ENCODE measurements at regions not wholly inside any gene's neighbourhood (a gene's known extent, or its start where the extent isn't known, plus 50 kb on each side); places are given as distances from the start of the nearest gene placed in this dataset.
"Not testable (repeated sequence)": the region's sequence is repeated elsewhere in the genome, so short reads cannot be mapped to it uniquely, and the experiment has no call there.

DNA sequence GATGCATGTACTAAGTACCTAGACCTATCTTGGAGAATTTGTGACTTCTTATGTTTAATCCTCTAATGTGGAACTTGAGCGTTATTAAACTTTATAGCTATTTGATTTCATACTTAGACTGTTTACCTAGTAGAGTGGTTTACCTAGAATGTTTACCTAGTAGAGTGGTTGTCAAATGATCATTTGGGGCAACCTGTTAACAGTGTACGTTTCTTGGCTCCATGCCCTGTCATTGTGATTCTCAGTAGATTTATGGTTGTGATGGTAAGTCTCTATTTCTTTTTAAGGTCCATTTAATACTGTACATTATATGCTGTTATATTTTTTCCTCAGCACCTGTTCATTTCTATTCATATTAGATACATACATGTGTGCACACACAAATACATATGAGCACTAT lies 233.0 kb upstream of the MAD2L1 start:
- no peak for DNase-seq (ENCODE audit: low read depth)

- no peak for DNase-seq (ENCODE audit: low read depth)
These were observed 226.7 kb upstream of the MAD2L1 start for GRCh38 chr4:120293341-120293740.

DNA sequence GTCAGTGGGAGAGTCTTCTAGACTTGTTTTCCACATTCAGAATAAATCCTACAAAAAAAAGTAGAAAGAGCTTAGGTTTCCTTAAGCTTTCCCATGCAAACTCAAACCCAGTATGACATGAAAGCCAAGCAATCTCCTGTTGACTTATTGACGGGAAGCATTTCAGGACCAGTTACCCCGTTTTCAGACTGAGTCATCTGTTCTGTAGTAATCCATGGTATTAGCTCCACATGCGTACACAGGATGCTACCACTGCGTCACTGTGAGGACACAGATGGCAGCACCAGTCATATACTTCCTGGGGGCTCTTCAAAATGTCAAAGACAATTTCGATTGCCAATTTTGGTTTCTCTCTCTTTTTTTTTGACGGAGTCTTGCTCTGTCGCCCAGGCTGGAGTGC lies 224.9 kb upstream of the MAD2L1 start:
- peak; percentile 70 for DNase-seq (ENCODE audit: low read depth)

- no peak for DNase-seq (ENCODE audit: low read depth)
These were observed 223.9 kb upstream of the MAD2L1 start for GRCh38 chr4:120290553-120290952.

DNA sequence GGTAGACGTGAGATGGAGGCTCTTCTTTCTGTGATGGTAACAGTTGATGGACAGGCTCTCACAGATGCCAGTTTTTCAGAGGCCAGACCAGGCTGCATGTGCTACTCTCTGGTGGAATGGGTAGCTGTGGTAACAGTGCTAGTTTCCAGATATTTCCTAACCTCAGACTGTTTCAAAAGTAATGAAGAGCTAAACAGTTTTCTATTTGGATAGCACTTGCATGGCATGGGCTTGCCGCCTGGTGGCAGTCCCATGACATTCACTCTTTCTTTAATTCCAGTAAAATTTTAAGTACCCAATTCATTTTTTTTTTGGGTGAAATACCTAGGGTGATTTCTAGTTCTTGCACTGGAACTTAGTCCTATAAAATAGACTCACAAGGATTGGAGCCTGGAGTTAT lies 220.2 kb upstream of the MAD2L1 start:
- DNase-seq (ENCODE audit: low read depth) = peak; percentile 6

DNA sequence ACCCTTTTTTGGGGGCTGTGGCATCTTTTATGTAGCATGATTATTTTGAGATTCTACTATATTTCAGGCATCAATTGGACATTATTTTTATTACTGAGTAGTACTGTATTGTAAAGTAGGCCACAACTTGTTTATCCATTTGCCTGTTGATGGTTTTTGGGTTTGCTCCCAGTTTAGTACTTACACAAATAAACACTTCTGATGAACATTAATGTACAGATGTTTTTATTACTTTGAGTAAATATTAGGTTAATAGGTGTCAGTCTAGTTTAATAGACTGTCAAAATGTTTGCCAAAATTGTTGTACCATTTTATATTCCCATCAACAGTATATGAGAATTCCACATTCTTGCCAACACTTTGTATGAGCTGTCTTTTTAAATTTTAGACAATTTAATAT lies 214.9 kb upstream of the MAD2L1 start:
- DNase-seq (ENCODE audit: low read depth) = no peak

DNA sequence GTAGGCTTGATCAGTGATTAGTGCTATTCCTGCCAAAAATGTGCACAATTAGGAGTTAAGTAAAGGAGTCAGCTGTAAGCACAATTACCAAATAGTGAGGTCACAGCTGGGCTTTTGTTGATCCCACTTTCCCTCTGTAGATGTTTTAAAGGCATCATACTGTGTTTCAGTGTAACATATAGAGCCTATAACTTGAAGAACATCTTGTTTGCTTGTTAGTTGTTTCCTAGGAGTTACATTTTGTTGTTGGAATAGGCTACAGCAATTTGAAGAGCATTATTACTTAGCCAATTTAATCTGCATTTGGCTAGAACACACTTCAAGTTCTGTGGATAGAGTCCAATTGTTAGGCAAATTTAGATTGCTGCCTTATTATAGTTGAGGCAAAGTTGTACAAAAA lies 210.7 kb upstream of the MAD2L1 start:
- DNase-seq (ENCODE audit: low read depth) = no peak

- no peak for DNase-seq (ENCODE audit: low read depth)
These were observed 200.0 kb upstream of the MAD2L1 start for GRCh38 chr4:120266602-120267001.

GRCh38 chr4:120263618-120264017 lies 197.0 kb upstream of the MAD2L1 start:
- DNase-seq (ENCODE audit: low read depth) = no peak

DNA sequence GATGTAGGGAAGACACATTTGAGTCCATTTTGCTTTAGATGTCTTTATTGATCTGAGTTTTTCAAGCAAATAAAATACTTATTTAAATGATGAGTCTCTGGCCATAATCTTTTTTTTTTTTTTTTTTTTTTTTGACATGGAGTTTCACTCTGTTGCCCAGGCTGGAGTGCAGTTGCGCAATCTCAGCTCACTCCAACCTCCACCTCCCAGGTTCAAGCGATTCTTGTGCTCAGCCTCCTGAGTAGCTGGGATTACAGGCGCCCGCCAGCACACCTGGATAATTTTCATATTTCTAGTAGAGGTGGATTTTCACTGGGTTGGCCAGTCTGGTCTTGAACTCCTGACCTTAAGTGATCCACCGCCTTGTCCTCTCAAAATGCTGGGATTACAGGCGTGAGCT lies 194.5 kb upstream of the MAD2L1 start:
- no peak for DNase-seq (ENCODE audit: low read depth)

- not testable (repeated sequence) for DNase-seq (ENCODE audit: low read depth)
These were observed 189.6 kb upstream of the MAD2L1 start for GRCh38 chr4:120256112-120256775.

DNA sequence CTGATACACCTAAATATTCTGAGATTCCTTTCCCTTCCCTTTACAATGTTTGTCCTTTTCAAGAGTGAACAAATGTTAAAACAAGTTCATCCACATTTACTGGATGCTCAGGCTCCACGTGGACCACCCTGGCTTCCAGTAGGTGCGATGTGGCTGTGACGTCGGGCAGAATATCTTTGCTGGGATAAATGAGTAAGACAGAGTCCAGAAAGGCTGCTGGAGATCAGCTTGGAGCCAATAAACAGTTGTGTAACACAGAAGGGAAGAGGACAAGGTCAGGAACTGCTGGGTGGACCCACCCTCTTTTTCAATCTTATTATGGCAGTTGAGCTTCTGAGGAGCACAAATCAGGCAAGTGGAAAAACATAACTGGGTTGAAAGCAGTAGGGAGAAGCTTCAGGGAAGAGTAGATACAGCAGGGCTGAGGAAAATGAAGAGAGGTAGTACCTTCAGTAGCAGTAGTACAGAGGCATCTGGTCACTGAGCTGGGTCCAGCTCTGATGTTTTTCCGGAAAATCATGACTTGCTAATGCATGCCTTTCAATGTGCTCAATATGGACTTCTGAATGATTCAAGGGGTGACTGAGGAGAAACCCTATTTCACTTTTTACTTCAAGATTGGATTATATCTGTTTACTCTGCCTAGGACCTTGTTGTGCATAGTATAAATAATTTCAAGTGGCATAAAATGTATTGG lies 171.8 kb upstream of the MAD2L1 start:
- no peak for DNase-seq (ENCODE audit: low read depth)

DNA sequence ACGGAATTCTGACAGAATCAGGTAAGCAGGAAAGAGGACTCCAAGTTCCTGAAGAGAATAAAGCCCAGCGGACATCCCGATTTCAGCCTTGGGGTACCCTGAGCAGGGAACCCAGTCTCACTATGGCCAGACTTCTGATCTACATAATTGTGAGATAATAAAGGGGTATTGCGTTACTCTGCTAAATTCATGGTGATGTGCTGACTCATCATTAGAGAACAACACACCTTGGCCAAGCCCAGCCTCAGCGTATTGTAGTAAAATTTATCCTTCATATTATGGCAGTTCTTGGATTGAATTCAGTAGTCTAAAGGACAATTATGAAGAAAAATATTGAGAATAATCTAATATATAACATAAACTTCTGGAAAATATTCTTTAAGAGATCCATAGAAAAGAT lies 170.2 kb upstream of the MAD2L1 start:
- no peak for DNase-seq (ENCODE audit: low read depth)

DNA sequence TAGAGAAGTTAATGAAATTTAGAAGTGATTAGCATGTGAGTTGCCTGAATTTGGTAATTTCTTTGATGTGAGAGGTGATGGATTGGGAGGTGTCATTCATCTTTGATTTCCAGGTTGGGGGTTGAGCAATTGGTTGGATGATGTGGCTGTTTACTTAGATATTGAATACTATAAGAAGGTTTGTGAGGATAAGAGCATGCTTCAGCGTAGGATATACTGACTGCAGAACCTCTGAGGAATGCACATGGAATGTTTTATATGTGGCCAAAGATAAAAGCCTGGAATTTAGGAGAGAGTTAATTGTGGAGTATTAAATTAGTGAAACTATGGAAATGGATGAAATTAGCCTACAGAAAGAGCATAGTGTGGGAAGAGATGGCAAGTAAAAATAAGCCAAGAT lies 165.4 kb upstream of the MAD2L1 start:
- DNase-seq (ENCODE audit: low read depth) = peak; percentile 44

DNA sequence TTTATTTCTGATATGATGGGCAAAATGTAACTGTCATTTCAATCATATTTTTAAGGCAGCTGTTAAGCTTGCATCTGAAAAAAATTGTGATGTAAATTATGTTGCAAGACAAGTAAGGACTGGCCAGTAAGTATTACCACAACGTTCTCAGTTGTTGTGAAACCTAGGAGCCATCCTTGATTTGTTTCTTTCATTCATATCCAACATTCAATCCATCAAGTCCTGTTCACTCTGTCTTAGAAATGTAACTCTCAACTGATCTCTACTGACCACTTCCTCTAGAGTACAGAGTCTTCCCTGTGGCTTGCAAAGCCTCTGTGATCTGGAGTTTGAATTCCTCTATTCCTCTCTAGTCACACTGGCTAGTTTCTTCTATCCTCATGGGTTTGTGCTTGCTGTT lies 161.4 kb upstream of the MAD2L1 start:
- DNase-seq (ENCODE audit: low read depth) = peak; percentile 95

GRCh38 chr4:120227554-120227953 lies 160.9 kb upstream of the MAD2L1 start:
- no peak for DNase-seq (ENCODE audit: low read depth)

- no peak for DNase-seq (ENCODE audit: low read depth)
These were observed 158.9 kb upstream of the MAD2L1 start for GRCh38 chr4:120225527-120225926.

- peak; percentile 67 for DNase-seq (ENCODE audit: low read depth)
These were observed 152.3 kb upstream of the MAD2L1 start for GRCh38 chr4:120218981-120219380.

DNA sequence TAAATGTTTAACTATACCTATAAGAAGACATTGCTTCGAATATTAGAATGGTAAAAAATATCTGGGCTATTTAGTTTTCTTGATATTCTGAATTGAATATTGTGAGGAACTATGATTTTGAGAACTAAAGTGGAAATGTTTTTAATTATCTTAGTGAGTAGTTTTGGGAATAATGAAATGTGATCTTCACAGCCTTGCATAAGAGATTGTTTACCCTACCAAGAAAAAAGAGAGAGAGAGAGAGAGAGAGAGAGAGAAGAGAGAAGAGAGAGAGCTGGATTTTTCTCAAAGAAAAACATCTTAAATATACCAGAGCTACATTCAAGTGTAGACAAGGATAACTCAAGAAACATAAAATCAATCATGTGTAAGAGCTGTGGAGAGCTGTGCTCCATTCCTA lies 148.7 kb upstream of the MAD2L1 start:
- no peak for DNase-seq (ENCODE audit: low read depth)

DNA sequence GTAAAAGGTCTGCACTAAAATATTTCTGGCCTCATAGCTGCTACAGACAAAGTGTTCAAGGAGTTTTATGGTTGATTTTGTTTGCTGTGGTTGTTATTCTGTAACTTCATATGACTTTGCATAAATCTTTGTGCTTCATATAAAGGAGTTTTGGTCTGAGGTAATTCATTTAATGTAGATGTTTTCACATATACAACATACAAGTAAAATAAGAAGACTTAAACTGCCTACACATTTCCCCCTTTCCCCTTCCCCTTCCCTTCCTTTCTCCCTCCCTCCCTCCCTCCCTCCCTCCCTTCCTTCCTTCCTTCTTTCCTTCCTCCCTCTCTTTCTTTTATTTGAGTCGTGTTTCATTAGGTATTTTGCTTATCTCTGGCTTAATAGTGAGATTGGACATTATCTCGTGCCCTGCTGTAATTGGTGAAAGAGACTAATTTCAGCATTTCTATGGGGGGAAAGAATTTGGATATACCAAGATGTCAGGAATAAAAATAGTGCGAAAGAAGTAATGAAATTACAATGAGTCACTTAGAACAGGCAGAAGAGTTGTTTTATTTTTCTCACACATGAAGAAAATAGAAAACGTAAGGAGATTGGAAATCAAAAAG lies 144.9 kb upstream of the MAD2L1 start:
- no peak for DNase-seq (ENCODE audit: low read depth)

GRCh38 chr4:120209706-120210105 lies 143.1 kb upstream of the MAD2L1 start:
- DNase-seq (ENCODE audit: low read depth) = no peak

DNA sequence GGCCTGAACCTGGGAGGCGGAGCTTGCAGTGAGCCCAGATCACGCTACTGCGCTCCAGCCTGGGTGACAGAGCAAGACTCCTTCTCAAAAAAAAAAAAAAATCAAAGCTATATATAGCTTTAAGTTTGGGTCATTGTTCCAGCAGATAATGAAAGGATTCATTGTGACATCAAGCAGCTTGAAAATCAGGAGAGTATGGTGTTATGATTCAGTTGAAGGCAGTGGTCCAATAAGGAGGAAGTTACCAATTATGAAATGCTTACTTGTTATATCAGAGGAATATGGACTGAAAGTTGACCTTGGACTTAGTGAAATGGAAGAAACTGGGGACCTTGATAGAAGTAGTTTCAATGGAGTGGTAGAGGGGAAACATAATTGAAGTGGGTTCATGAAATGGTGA lies 140.4 kb upstream of the MAD2L1 start:
- DNase-seq (ENCODE audit: low read depth) = no peak

DNA sequence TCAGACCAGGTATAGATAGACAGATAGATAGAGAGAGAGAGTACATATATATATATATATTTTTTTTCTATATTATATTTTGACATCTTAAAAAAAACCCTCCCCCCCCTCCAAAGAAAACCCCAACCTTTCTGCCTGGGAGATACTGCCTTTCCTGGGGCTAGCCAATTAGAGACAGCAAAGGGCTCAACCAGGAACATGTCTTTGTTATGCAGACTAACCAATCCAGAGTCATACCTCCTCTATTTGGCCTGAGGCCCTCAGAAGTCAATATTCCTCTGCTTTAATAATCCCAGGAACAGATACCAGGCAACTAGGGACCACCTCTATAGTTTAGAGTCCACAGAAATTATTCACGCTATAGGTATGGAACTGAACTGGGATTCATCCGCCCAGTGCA lies 135.6 kb upstream of the MAD2L1 start:
- no peak for DNase-seq (ENCODE audit: low read depth)
